Esophagus squamous epithelium (tissue), 5 donors: ENCODE measurements at regions not wholly inside any gene's neighbourhood (a gene's known extent, or its start where the extent isn't known, plus 50 kb on each side); places are given as distances from the start of the nearest gene placed in this dataset.

Source experiments
- DNase-seq: peaks from one replicate; lab custom pipeline; 2025; lab: John Stamatoyannopoulos, UW
- H3K27ac ChIP-seq, 4 donors: fragments of 200-600 bp; sonication (generic); one replicate each; pipeline ENCODE4 v1.5.1; 2016 to 2019; ENCODE audit warnings: mild to moderate bottlenecking in 1 of 4
- H3K27me3 ChIP-seq, 4 donors: fragments of 200-600 bp; sonication (generic); 1 replicate in 3 of 4; 2 replicates in 1 of 4; pipeline versions ENCODE4 v1.5.1 to v1.6.0; 2017 to 2021; ENCODE audit warnings: antibody characterized with exemption in 1 of 4
- H3K36me3 ChIP-seq, 3 donors: fragments of 200-600 bp; sonication (generic); one replicate each; pipeline ENCODE4 v1.5.1; 2016 to 2019
- H3K4me1 ChIP-seq, 3 donors: fragments of 200-600 bp; sonication (generic); one replicate each; pipeline ENCODE4 v1.5.1; 2017 to 2019
- H3K4me3 ChIP-seq, 4 donors: fragments of 200-600 bp; sonication (generic); 1 replicate in 3 of 4; 2 replicates in 1 of 4; pipeline ENCODE4 v1.5.1; 2016 to 2019; ENCODE audit warnings: mild to moderate bottlenecking in 2 of 4, moderate library complexity in 1 of 4
- H3K9me3 ChIP-seq, 3 donors: fragments of 200-600 bp; sonication (generic); one replicate each; pipeline ENCODE4 v1.5.1; 2016 to 2019
- CTCF ChIP-seq, 6 experiments: fragments of 450-650 bp in 4 of 6; fragments of 200-600 bp in 2 of 6; sonication (generic) in 2 of 6; IDR thresholded peaks; one replicate each; pipeline ENCODE4 v1.5.1; 2016 to 2019; ENCODE audit warnings: antibody characterized with exemption in 6 of 6, mild to moderate bottlenecking in 4 of 6, moderate library complexity in 4 of 6
- POLR2A ChIP-seq, 4 donors: fragments of 450-650 bp; IDR thresholded peaks; one replicate each; pipeline ENCODE4 v1.6.1; 2017; ENCODE audit warnings: antibody characterized with exemption in 4 of 4, mild to moderate bottlenecking in 4 of 4, moderate library complexity in 3 of 4
- WGBS, 2 donors: methylation state at CpG; one replicate each; pipeline ENCODE4 v1.1.5; 2018; 5-methylcytosine and 5-hydroxymethylcytosine counted together
- intact Hi-C: fragments of 100-400 bp; cut with DNase I; formaldehyde crosslinking; loops from one replicate; pipeline ENCODE4 v1.15.0; 2022
- donor health status: DM: yes; HTN: yes; CAD: no.

GRCh38 chr7:10802011-10802410, 171.7 kb upstream of the PHF14 start:
- DNase-seq: no peak
- no peak overlapping the region for H3K27ac ChIP-seq
- H3K27me3 ChIP-seq: no peaks in the 10 kb centered on the region
- 56 to 60% methylated on average over 4 of the region's 4 CpGs for WGBS, 2 donors
- H3K4me1 ChIP-seq: no peaks in the 10 kb centered on the region
- TF ChIP-seq CTCF (IDR thresholded peaks at IDR 0.05) (no peak), POLR2A (IDR thresholded peaks at IDR 0.05) (no peak)
- intact Hi-C loops: no loop called here
- H3K36me3 ChIP-seq: no peaks in the 10 kb centered on the region
- H3K4me3 ChIP-seq: no peak overlapping the region
- no peaks in the 10 kb centered on the region for H3K9me3 ChIP-seq

- intact Hi-C loops: no loop called here
- no peaks in the 10 kb centered on the region for H3K27me3 ChIP-seq
These were observed 171.1 kb upstream of the PHF14 start for GRCh38 chr7:10802526-10802925.

GRCh38 chr7:10803720-10804119, 170.0 kb upstream of the PHF14 start:
- TF ChIP-seq CTCF (IDR thresholded peaks at IDR 0.05) (no peak), POLR2A (IDR thresholded peaks at IDR 0.05) (no peak)
- no peaks in the 10 kb centered on the region for H3K9me3 ChIP-seq
- WGBS, 2 donors: 39 to 46% methylated on average over 4 of the region's 4 CpGs
- intact Hi-C loops: no loop called here
- H3K4me1 ChIP-seq: no peaks in the 10 kb centered on the region
- no peak overlapping the region for H3K4me3 ChIP-seq
- DNase-seq: no peak
- H3K27ac ChIP-seq: no peak overlapping the region
- no peaks in the 10 kb centered on the region for H3K27me3 ChIP-seq
- no peaks in the 10 kb centered on the region for H3K36me3 ChIP-seq

More at GRCh38 chr7:10802526-10802925, 171.1 kb upstream of the PHF14 start:
- DNase-seq: no peak
- H3K27ac ChIP-seq: no peak overlapping the region
- WGBS, 2 donors: 25 to 45% methylated on average over 2 of the region's 2 CpGs
- no peaks in the 10 kb centered on the region for H3K9me3 ChIP-seq
- H3K4me1 ChIP-seq: no peaks in the 10 kb centered on the region
- no peak for TF ChIP-seq CTCF (IDR thresholded peaks at IDR 0.05)
- TF ChIP-seq POLR2A (IDR thresholded peaks at IDR 0.05): no peak
- no peak overlapping the region for H3K4me3 ChIP-seq
- H3K36me3 ChIP-seq: no peaks in the 10 kb centered on the region

GRCh38 chr7:10804770-10805169, 168.9 kb upstream of the PHF14 start:
- 71 to 80% methylated on average over 5 of the region's 5 CpGs for WGBS, 2 donors
- TF ChIP-seq CTCF (IDR thresholded peaks at IDR 0.05) (no peak), POLR2A (IDR thresholded peaks at IDR 0.05) (no peak)
- no peaks in the 10 kb centered on the region for H3K36me3 ChIP-seq
- H3K4me3 ChIP-seq: no peak overlapping the region
- H3K4me1 ChIP-seq: no peaks in the 10 kb centered on the region
- intact Hi-C loops: no loop called here
- H3K27ac ChIP-seq: no peak overlapping the region
- H3K27me3 ChIP-seq: no peaks in the 10 kb centered on the region
- DNase-seq: no peak
- no peaks in the 10 kb centered on the region for H3K9me3 ChIP-seq

GRCh38 chr7:10815546-10815945, 158.1 kb upstream of the PHF14 start:
- no peak for TF ChIP-seq POLR2A (IDR thresholded peaks at IDR 0.05)
- no peak for TF ChIP-seq CTCF (IDR thresholded peaks at IDR 0.05)
- WGBS, 2 donors: 63 to 66% methylated on average over 3 of the region's 3 CpGs

More at GRCh38 chr7:10815546-10815945, 158.1 kb upstream of the PHF14 start:
- Histone ChIP-seq H3K27ac (no peak overlapping the region), H3K27me3 (no peaks in the 10 kb centered on the region), H3K4me1 (no peaks in the 10 kb centered on the region), H3K9me3 (no peaks in the 10 kb centered on the region), H3K4me3 (no peak overlapping the region), H3K36me3 (no peaks in the 10 kb centered on the region)
- DNase-seq: no peak
- intact Hi-C loops: no loop called here
